ENCODE measurements at regions not wholly inside any gene's neighbourhood (a gene's known extent, or its start where the extent isn't known, plus 50 kb on each side); places are given as distances from the start of the nearest gene placed in this dataset.
A peak's percentile ranks its signal among the peaks of the same experiment; 100 is the strongest.

- no peak for TF ChIP-seq CTCF (IDR thresholded peaks at IDR 0.05; ENCODE audit: extremely low read depth, low read depth, low read length)
- peak overlapping the region; percentile 36 for H3K4me3 ChIP-seq (ENCODE audit: insufficient read depth, low read length)
- peak overlapping the region; percentile 50 for H2AFZ ChIP-seq (ENCODE audit: low read length)
- H3K27ac ChIP-seq (ENCODE audit: low read depth, low read length) = peak overlapping the region; percentile 57
- H3K36me3 ChIP-seq (ENCODE audit: insufficient read depth, low read length) = no peaks in the 10 kb centered on the region
- DNase-seq (ENCODE audit: insufficient read length, low spot score, missing footprints) = peak; percentile 29
- H3K27me3 ChIP-seq (ENCODE audit: insufficient read depth, low read length) = no peaks in the 10 kb centered on the region
- no peaks in the 10 kb centered on the region for H3K9me3 ChIP-seq (ENCODE audit: low read depth, low read length)
- H3K4me1 ChIP-seq (ENCODE audit: insufficient read depth, low read length) = peaks cover 11% of the 10 kb centered on the region
- H3K79me2 ChIP-seq (ENCODE audit: insufficient read depth, low read length) = no peaks in the 10 kb centered on the region
- H4K20me1 ChIP-seq (ENCODE audit: insufficient read depth, low read length) = no peaks in the 10 kb centered on the region
- peak overlapping the region; percentile 67 for H3K4me2 ChIP-seq (ENCODE audit: insufficient read depth, low read length)
These were observed 392.4 kb downstream of the TXNL1 start for GRCh38 chr18:56245866-56246580.

- no peaks in the 10 kb centered on the region for H4K20me1 ChIP-seq (ENCODE audit: insufficient read depth, low read length)
- no peaks in the 10 kb centered on the region for H3K27me3 ChIP-seq (ENCODE audit: insufficient read depth, low read length)
- peaks cover 1% of the 10 kb centered on the region for H3K4me1 ChIP-seq (ENCODE audit: insufficient read depth, low read length)
- H3K79me2 ChIP-seq (ENCODE audit: insufficient read depth, low read length) = no peaks in the 10 kb centered on the region
- H3K27ac ChIP-seq (ENCODE audit: low read depth, low read length) = no peak overlapping the region
- no peak for TF ChIP-seq CTCF (IDR thresholded peaks at IDR 0.05; ENCODE audit: extremely low read depth, low read depth, low read length)
- H3K36me3 ChIP-seq (ENCODE audit: insufficient read depth, low read length) = no peaks in the 10 kb centered on the region
- DNase-seq (ENCODE audit: insufficient read length, low spot score, missing footprints) = no peak
- no peak overlapping the region for H3K4me2 ChIP-seq (ENCODE audit: insufficient read depth, low read length)
- H3K9me3 ChIP-seq (ENCODE audit: low read depth, low read length) = no peaks in the 10 kb centered on the region
- H2AFZ ChIP-seq (ENCODE audit: low read length) = no peak overlapping the region
- H3K4me3 ChIP-seq (ENCODE audit: insufficient read depth, low read length) = no peak overlapping the region
These were observed 398.0 kb downstream of the TXNL1 start for GRCh38 chr18:56240405-56240804.

GRCh38 chr18:56238576-56238975, 399.8 kb downstream of the TXNL1 start:
- Histone ChIP-seq H3K9me3 (ENCODE audit: low read depth, low read length) (no peaks in the 10 kb centered on the region), H3K27me3 (ENCODE audit: insufficient read depth, low read length) (no peaks in the 10 kb centered on the region), H3K4me3 (ENCODE audit: insufficient read depth, low read length) (no peak overlapping the region), H3K4me1 (ENCODE audit: insufficient read depth, low read length) (peaks cover 7% of the 10 kb centered on the region), H3K79me2 (ENCODE audit: insufficient read depth, low read length) (no peaks in the 10 kb centered on the region), H3K27ac (ENCODE audit: low read depth, low read length) (no peak overlapping the region), H2AFZ (ENCODE audit: low read length) (no peak overlapping the region), H3K4me2 (ENCODE audit: insufficient read depth, low read length) (no peak overlapping the region), H3K36me3 (ENCODE audit: insufficient read depth, low read length) (no peaks in the 10 kb centered on the region), H4K20me1 (ENCODE audit: insufficient read depth, low read length) (no peaks in the 10 kb centered on the region)
- peak; percentile 24 for TF ChIP-seq CTCF (IDR thresholded peaks at IDR 0.05; ENCODE audit: extremely low read depth, low read depth, low read length)
- DNase-seq (ENCODE audit: insufficient read length, low spot score, missing footprints) = no peak

GRCh38 chr18:56235481-56236013, 402.8 kb downstream of the TXNL1 start:
- Histone ChIP-seq H3K36me3 (ENCODE audit: insufficient read depth, low read length) (no peaks in the 10 kb centered on the region), H3K4me3 (ENCODE audit: insufficient read depth, low read length) (no peak overlapping the region), H3K4me2 (ENCODE audit: insufficient read depth, low read length) (no peak overlapping the region), H3K27me3 (ENCODE audit: insufficient read depth, low read length) (no peaks in the 10 kb centered on the region), H3K27ac (ENCODE audit: low read depth, low read length) (no peak overlapping the region), H2AFZ (ENCODE audit: low read length) (no peak overlapping the region), H3K9me3 (ENCODE audit: low read depth, low read length) (no peaks in the 10 kb centered on the region), H4K20me1 (ENCODE audit: insufficient read depth, low read length) (no peaks in the 10 kb centered on the region), H3K4me1 (ENCODE audit: insufficient read depth, low read length) (peaks cover 11% of the 10 kb centered on the region), H3K79me2 (ENCODE audit: insufficient read depth, low read length) (no peaks in the 10 kb centered on the region)
- TF ChIP-seq CTCF (IDR thresholded peaks at IDR 0.05; ENCODE audit: extremely low read depth, low read depth, low read length) = no peak
- no peak for DNase-seq (ENCODE audit: insufficient read length, low spot score, missing footprints)

All from osteoblast (primary cell).